Muscle layer of colon (tissue), 2 donors: ENCODE measurements at regions not wholly inside any gene's neighbourhood (a gene's known extent, or its start where the extent isn't known, plus 50 kb on each side); places are given as distances from the start of the nearest gene placed in this dataset.

Experiments used
- H3K27ac ChIP-seq: one replicate; pipeline ENCODE4 v1.7.0; 2013; ENCODE audit warnings: low read depth, mild to moderate bottlenecking, low read length, moderate library complexity
- H3K27me3 ChIP-seq, 2 donors: one replicate each; pipeline ENCODE4 v1.7.0; 2013; ENCODE audit warnings: low read length in 2 of 2, mild to moderate bottlenecking in 2 of 2; ENCODE audit not compliant: insufficient read depth in 2 of 2, control insufficient read depth in 1 of 2
- H3K36me3 ChIP-seq: one replicate; pipeline ENCODE4 v1.7.0; 2013; ENCODE audit warnings: mild to moderate bottlenecking, low read length; ENCODE audit not compliant: insufficient read depth
- H3K4me1 ChIP-seq: one replicate; pipeline ENCODE4 v1.7.0; 2013; ENCODE audit warnings: mild to moderate bottlenecking, low read length; ENCODE audit not compliant: insufficient read depth
- H3K4me3 ChIP-seq, 2 donors: one replicate each; pipeline ENCODE4 v1.7.0; 2013; ENCODE audit warnings: low read length in 2 of 2, low read depth in 1 of 2, mild to moderate bottlenecking in 1 of 2, moderate library complexity in 1 of 2
- H3K9ac ChIP-seq: one replicate; pipeline ENCODE4 v1.7.0; 2013; ENCODE audit warnings: low read length
- H3K9me3 ChIP-seq: one replicate; pipeline ENCODE4 v1.7.0; 2013; ENCODE audit warnings: mild to moderate bottlenecking, low read length
- donor health status: abdominal sarcoma.
- donor health status: Adenocarcinoma of cecum.

GRCh38 chr5:73242735-73243134, 69.7 kb downstream of the TMEM174 start:
- no peak overlapping the region for H3K4me3 ChIP-seq
- no peaks in the 10 kb centered on the region for H3K27me3 ChIP-seq
- no peaks in the 10 kb centered on the region for H3K36me3 ChIP-seq
- no peak overlapping the region for H3K9ac ChIP-seq
- no peaks in the 10 kb centered on the region for H3K9me3 ChIP-seq
- no peak overlapping the region for H3K27ac ChIP-seq
- H3K4me1 ChIP-seq: no peaks in the 10 kb centered on the region

GRCh38 chr5:73238873-73239272, 65.9 kb downstream of the TMEM174 start:
- Histone ChIP-seq H3K4me1 (no peaks in the 10 kb centered on the region), H3K27ac (no peak overlapping the region), H3K9ac (no peak overlapping the region), H3K36me3 (no peaks in the 10 kb centered on the region), H3K9me3 (no peaks in the 10 kb centered on the region), H3K27me3 (peaks cover 0 to 20% of the 10 kb centered on the region in 2 donors), H3K4me3 (no peak overlapping the region)

DNA sequence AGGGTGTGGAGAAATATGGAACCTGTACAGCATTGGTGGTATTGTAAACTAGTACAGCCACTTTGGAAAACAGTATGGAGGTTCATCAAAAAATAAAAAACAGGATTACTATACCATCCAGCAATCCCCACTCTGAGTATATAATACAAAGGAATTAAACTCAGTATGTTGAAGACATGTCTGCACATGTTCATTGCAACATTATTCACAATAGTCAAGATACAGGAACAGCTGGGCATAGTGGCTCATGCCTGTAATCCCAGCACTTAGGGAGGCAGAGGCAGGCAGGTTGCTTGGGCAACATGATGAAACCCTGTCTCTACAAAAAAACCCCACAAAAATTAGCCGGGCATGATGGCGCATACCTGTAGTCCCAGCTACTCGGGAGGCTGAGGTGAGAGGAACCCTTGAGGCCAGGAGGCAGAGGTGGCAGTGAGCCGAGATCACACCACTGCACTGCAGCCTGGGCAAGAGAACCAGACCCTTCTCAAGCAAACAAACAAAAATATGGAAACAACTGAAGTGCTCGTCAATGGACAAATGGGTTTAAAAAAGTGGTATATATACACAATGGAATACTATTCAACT, 63.6 kb downstream of the TMEM174 start:
- no peak overlapping the region for H3K4me3 ChIP-seq
- H3K9ac ChIP-seq: no peak overlapping the region
- peaks cover 17 to 40% of the 10 kb centered on the region in 2 donors for H3K27me3 ChIP-seq
- H3K9me3 ChIP-seq: no peaks in the 10 kb centered on the region
- H3K36me3 ChIP-seq: no peaks in the 10 kb centered on the region
- H3K4me1 ChIP-seq: peaks cover 11% of the 10 kb centered on the region
- no peak overlapping the region for H3K27ac ChIP-seq

GRCh38 chr5:73234204-73234555, 61.2 kb downstream of the TMEM174 start:
- peak overlapping the region in 1 of 2 donors; percentile 52 for H3K4me3 ChIP-seq
- no peak overlapping the region for H3K9ac ChIP-seq
- H3K4me1 ChIP-seq: peaks cover 11% of the 10 kb centered on the region
- peaks cover 41 to 58% of the 10 kb centered on the region in 2 donors for H3K27me3 ChIP-seq
- H3K36me3 ChIP-seq: no peaks in the 10 kb centered on the region
- no peaks in the 10 kb centered on the region for H3K9me3 ChIP-seq
- H3K27ac ChIP-seq: no peak overlapping the region

GRCh38 chr5:73233461-73234203, 60.6 kb downstream of the TMEM174 start:
- no peaks in the 10 kb centered on the region for H3K36me3 ChIP-seq
- no peak overlapping the region for H3K27ac ChIP-seq
- no peak overlapping the region for H3K9ac ChIP-seq
- peaks cover 41 to 58% of the 10 kb centered on the region in 2 donors for H3K27me3 ChIP-seq
- H3K4me3 ChIP-seq: peak overlapping the region; percentile 24 to 52
- no peaks in the 10 kb centered on the region for H3K9me3 ChIP-seq
- peaks cover 11% of the 10 kb centered on the region for H3K4me1 ChIP-seq

- H3K36me3 ChIP-seq: no peaks in the 10 kb centered on the region
- H3K27me3 ChIP-seq: peaks cover 41 to 58% of the 10 kb centered on the region in 2 donors
- no peak overlapping the region for H3K27ac ChIP-seq
- H3K4me3 ChIP-seq: peak overlapping the region in 1 of 2 donors; percentile 24
- no peak overlapping the region for H3K9ac ChIP-seq
- peaks cover 11% of the 10 kb centered on the region for H3K4me1 ChIP-seq
- no peaks in the 10 kb centered on the region for H3K9me3 ChIP-seq
Measured at GRCh38 chr5:73233053-73233460, 60.1 kb downstream of the TMEM174 start.

DNA sequence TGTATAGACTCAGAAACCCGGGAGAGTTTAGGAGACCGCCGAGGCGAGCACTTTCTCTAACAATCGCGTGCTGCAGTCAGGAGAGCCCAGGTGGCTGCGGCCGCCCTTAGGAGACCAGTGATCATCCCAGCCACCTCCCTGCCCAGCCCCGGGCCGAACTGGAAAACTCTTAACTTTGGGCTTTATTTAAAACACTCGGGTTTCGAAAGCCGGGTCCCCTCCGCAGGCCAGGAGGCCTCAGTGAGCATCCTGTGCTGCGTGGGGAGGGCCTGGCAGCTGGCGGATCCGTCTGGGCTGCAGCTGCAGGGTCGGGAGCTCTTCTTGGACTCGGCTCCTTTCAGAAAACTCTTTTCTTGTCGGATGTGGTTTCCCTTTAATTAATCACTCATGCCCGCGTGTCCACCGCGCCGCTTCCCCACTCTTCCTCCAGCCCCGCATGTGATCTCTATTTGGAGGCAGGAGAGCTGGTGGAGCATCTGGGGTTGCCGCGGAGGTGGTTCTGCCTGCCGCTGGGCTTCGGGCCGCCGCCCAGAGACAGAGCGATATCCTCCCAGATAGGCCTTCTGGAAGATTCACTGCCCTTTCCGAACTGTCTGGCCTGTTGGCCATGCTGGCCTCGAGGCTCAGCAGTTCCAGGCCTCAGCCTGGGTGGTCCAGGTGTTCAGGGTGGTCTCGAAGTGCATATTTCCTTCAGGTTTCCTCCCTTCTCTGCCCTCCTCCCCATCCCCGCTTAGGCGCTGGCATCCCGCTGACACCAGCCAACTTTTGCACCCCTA, 59.5 kb downstream of the TMEM174 start:
- Histone ChIP-seq H3K9me3 (no peaks in the 10 kb centered on the region), H3K36me3 (no peaks in the 10 kb centered on the region), H3K4me3 (no peak overlapping the region), H3K27me3 (peaks cover 41 to 58% of the 10 kb centered on the region in 2 donors), H3K27ac (no peak overlapping the region), H3K4me1 (peaks cover 11% of the 10 kb centered on the region), H3K9ac (no peak overlapping the region)

GRCh38 chr5:73231246-73231778, 58.3 kb downstream of the TMEM174 start:
- Histone ChIP-seq H3K36me3 (no peaks in the 10 kb centered on the region), H3K9me3 (no peaks in the 10 kb centered on the region), H3K27ac (no peak overlapping the region), H3K4me3 (no peak overlapping the region), H3K27me3 (peaks cover 41 to 58% of the 10 kb centered on the region in 2 donors), H3K9ac (no peak overlapping the region), H3K4me1 (peaks cover 11% of the 10 kb centered on the region)

DNA sequence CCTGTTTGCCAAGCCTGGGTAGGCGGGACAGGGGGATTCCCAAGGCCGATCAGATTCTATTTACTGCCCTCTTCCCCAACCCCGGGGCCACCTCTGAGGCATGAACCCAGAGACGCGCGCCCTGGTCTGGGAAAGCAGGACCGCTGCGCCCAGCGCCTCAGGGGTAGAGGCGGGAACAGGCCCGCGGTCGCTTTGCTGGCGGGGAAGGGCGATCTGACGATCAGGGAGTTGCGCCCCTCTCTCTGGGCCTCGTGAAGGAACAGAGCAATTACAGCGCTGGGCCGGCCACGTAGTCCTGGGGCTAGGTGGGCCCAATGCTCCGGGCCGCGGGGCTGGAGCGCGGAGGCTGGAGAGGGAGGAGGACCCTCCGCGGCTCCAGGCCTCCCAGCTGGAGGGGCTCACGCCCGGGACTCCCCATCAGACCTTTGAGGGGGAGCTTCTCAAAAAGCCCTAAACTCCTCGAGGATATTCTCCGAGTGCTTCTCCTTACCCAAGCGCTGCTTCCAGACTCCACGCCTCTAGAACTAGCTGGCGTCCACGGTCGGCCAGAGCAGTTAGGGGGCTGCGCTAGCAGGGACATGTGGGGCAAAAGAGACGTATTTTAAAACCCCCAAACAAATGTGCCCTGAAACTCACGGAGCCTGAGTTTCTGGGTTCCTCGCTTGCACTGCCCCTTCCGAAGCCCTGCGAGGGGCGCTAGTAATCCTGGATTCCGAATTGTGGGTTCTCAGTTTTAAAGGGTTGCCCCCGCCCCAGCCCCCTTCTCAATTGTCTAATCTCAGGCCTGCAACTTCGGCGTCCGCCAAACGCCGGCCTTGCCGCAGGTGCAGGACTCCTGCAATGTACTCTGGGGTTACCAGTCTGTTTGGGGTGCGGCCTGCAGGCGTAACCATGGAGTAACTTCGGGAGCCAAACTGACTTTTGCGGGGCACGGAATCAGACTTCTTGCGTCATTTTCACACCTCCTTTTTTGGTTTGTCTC, 57.6 kb downstream of the TMEM174 start:
- H3K4me3 ChIP-seq: no peak overlapping the region
- no peak overlapping the region for H3K9ac ChIP-seq
- peaks cover 41 to 58% of the 10 kb centered on the region in 2 donors for H3K27me3 ChIP-seq
- no peaks in the 10 kb centered on the region for H3K9me3 ChIP-seq
- no peak overlapping the region for H3K27ac ChIP-seq
- H3K4me1 ChIP-seq: peaks cover 11% of the 10 kb centered on the region
- no peaks in the 10 kb centered on the region for H3K36me3 ChIP-seq

DNA sequence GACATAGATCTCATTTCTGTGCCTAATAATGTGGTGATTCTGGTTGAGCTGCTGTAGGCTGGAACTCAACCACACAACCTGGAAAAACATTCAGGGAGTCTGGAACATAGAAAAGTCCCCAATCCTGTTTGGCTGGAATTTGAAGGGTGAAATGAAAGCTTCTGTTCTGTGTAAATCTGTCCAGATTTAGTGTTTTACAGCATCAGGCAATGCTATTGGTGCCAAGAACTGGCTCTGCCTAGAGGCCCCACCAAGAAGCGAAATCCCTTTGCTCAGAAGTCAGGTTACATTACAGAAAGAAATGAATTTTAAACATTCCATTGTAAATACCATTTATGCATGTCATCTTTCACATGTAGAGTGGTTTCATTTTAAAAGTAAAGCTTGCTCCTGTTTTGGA, 56.3 kb downstream of the TMEM174 start:
- H3K4me1 ChIP-seq: peaks cover 11% of the 10 kb centered on the region
- no peak overlapping the region for H3K4me3 ChIP-seq
- H3K9ac ChIP-seq: no peak overlapping the region
- peaks cover 41 to 53% of the 10 kb centered on the region in 2 donors for H3K27me3 ChIP-seq
- H3K27ac ChIP-seq: no peak overlapping the region
- no peaks in the 10 kb centered on the region for H3K36me3 ChIP-seq
- H3K9me3 ChIP-seq: no peaks in the 10 kb centered on the region
